H1 (cell line): ENCODE measurements at regions not wholly inside any gene's neighbourhood (a gene's known extent, or its start where the extent isn't known, plus 50 kb on each side); places are given as distances from the start of the nearest gene placed in this dataset.

Experiments
- CTCF ChIA-PET: fragments of 300-600 bp; sonication (Branson Sonifier 250); formaldehyde crosslinking; loops from one replicate; lab custom pipeline; 2021; ENCODE audit not compliant: partially characterized antibody; lab: Charles Lee
- POLR2A ChIA-PET: fragments of 300-600 bp; sonication (Branson Sonifier 250); formaldehyde crosslinking; loops from one replicate; lab custom pipeline; 2021; ENCODE audit warnings: inconsistent platforms; ENCODE audit not compliant: partially characterized antibody; lab: Charles Lee
- DNase-seq, 2 experiments: peaks; one replicate each; pipeline versions ENCODE4 v3.0.0 to v3.0.0-alpha.2; 2010 to 2022; ENCODE audit warnings: low spot score in 2 of 2, low read depth in 1 of 2, mixed read lengths in 1 of 2
- FAIRE-seq: peaks from 2 replicates; lab custom pipeline; 2011; peaks lifted over from hg19 to GRCh38; lab: Jason Lieb, UNC
- H2AFZ ChIP-seq: 2 replicates; pipeline ENCODE4 v1.8.1; 2012; ENCODE audit warnings: low read length, inconsistent platforms
- H2AK5ac ChIP-seq: 2 replicates; pipeline ENCODE4 v1.6.1; 2013; ENCODE audit warnings: low read depth, low read length
- H2BK120ac ChIP-seq: replicated peaks from 2 replicates; pipeline ENCODE3; 2013; ENCODE audit warnings: low read depth, low read length, inconsistent platforms
- H2BK12ac ChIP-seq: 2 replicates; pipeline ENCODE4 v1.6.1; 2013; ENCODE audit warnings: low read depth, low read length
- H2BK15ac ChIP-seq: 2 replicates; pipeline ENCODE4 v1.6.1; 2013; ENCODE audit warnings: low read length
- H2BK20ac ChIP-seq: 2 replicates; pipeline ENCODE4 v1.6.1; 2013; ENCODE audit warnings: low read length
- H2BK5ac ChIP-seq: 2 replicates; pipeline ENCODE4 v1.6.1; 2013; ENCODE audit warnings: low read depth, low read length
- H3K14ac ChIP-seq: 2 replicates; pipeline ENCODE4 v1.6.1; 2013; ENCODE audit warnings: inconsistent platforms; ENCODE audit not compliant: insufficient read length
- H3K18ac ChIP-seq: 2 replicates; pipeline ENCODE4 v1.6.1; 2013; ENCODE audit warnings: low read length; ENCODE audit errors: extremely low read depth
- H3K23ac ChIP-seq: 2 replicates; pipeline ENCODE4 v1.6.1; 2013; ENCODE audit warnings: inconsistent platforms; ENCODE audit not compliant: insufficient read length
- H3K23me2 ChIP-seq: 2 replicates; pipeline ENCODE4 v1.6.1; 2013; ENCODE audit warnings: low read depth, low read length
- H3K27ac ChIP-seq: 2 replicates; pipeline ENCODE4 v1.6.1; 2011; ENCODE audit warnings: low read depth, low read length, inconsistent platforms
- H3K27me3 ChIP-seq, 4 experiments: replicated peaks in 1 of 4; 1 replicate in 1 of 4; 2 replicates in 3 of 4; pipeline versions ENCODE4 v1.6.1 to v1.8.1; 2011 to 2013; ENCODE audit warnings: low read length in 3 of 4, mild to moderate bottlenecking in 3 of 4, inconsistent platforms in 2 of 4, mixed read lengths in 2 of 4, moderate library complexity in 1 of 4; ENCODE audit not compliant: control insufficient read depth in 3 of 4, insufficient read depth in 3 of 4; ENCODE audit errors: extremely low read depth in 1 of 4
- H3K36me3 ChIP-seq, 4 experiments: 2 replicates each; pipeline versions ENCODE4 v1.6.1 to v1.8.1; 2011 to 2013; ENCODE audit warnings: mild to moderate bottlenecking in 4 of 4, low read length in 3 of 4, moderate library complexity in 2 of 4, control low read depth in 1 of 4, inconsistent platforms in 1 of 4; ENCODE audit not compliant: insufficient read depth in 4 of 4, control insufficient read depth in 2 of 4
- H3K4ac ChIP-seq: replicated peaks from 2 replicates; pipeline ENCODE3; 2013; ENCODE audit warnings: low read length, low read depth, mixed read lengths, inconsistent platforms; ENCODE audit not compliant: insufficient read length
- H3K4me1 ChIP-seq, 4 experiments: replicated peaks in 1 of 4; 1 replicate in 1 of 4; 2 replicates in 3 of 4; pipeline versions ENCODE4 v1.6.1 to v1.8.1; 2011 to 2013; ENCODE audit warnings: low read length in 3 of 4, inconsistent platforms in 2 of 4, mixed read lengths in 1 of 4; ENCODE audit not compliant: insufficient read depth in 4 of 4, control insufficient read depth in 3 of 4
- H3K4me2 ChIP-seq, 2 experiments: 2 replicates each; pipeline versions ENCODE4 v1.6.1 to v1.8.1; 2011 to 2013; ENCODE audit warnings: low read depth in 2 of 2, low read length in 2 of 2, control low read depth in 1 of 2, inconsistent platforms in 1 of 2, mild to moderate bottlenecking in 1 of 2; ENCODE audit not compliant: insufficient read depth in 1 of 2
- H3K4me3 ChIP-seq, 4 experiments: fragments of 200-600, 300-600 bp in 1 of 4; sonication (generic), shearing (Covaris generic), sonication (Bioruptor Twin) in 1 of 4; 2 replicates each; pipeline versions ENCODE4 v1.5.1 to v1.8.1; 2011 to 2016; ENCODE audit warnings: low read length in 4 of 4, low read depth in 3 of 4, control low read depth in 2 of 4, inconsistent platforms in 2 of 4, mild to moderate bottlenecking in 2 of 4, mixed read lengths in 1 of 4, moderate library complexity in 1 of 4; ENCODE audit not compliant: insufficient read depth in 2 of 4; ENCODE audit errors: extremely low read depth in 1 of 4
- H3K56ac ChIP-seq: replicated peaks from 2 replicates; pipeline ENCODE3; 2013; ENCODE audit warnings: low read depth, mild to moderate bottlenecking, mixed read lengths, low read length, inconsistent platforms; ENCODE audit not compliant: insufficient read length
- H3K79me1 ChIP-seq: 2 replicates; pipeline ENCODE4 v1.6.1; 2013; ENCODE audit warnings: low read depth, low read length, control low read depth
- H3K79me2 ChIP-seq, 2 experiments: 2 replicates each; pipeline versions ENCODE4 v1.6.1 to v1.8.1; 2012 to 2013; ENCODE audit warnings: low read length in 2 of 2, mild to moderate bottlenecking in 2 of 2, inconsistent platforms in 1 of 2; ENCODE audit not compliant: insufficient read depth in 2 of 2, control insufficient read depth in 1 of 2
- H3K9ac ChIP-seq, 4 experiments: replicated peaks in 1 of 4; 1 replicate in 1 of 4; 2 replicates in 3 of 4; pipeline versions ENCODE4 v1.6.1 to v1.8.1; 2011 to 2013; ENCODE audit warnings: low read depth in 3 of 4, low read length in 3 of 4, control low read depth in 2 of 4, mild to moderate bottlenecking in 2 of 4, moderate library complexity in 2 of 4, inconsistent platforms in 1 of 4; ENCODE audit errors: extremely low read depth in 1 of 4
- H3K9me3 ChIP-seq, 2 experiments: 2 replicates each; pipeline versions ENCODE4 v1.6.1 to v1.8.1; 2012 to 2013; ENCODE audit warnings: mild to moderate bottlenecking in 2 of 2, moderate library complexity in 2 of 2, control low read depth in 1 of 2, inconsistent platforms in 1 of 2, low read depth in 1 of 2, low read length in 1 of 2, mixed read lengths in 1 of 2; ENCODE audit not compliant: insufficient read depth in 2 of 2
- H4K20me1 ChIP-seq, 2 experiments: replicated peaks in 1 of 2; 2 replicates each; pipeline versions ENCODE3 to v1.8.1; 2011 to 2013; ENCODE audit warnings: inconsistent platforms in 2 of 2, low read length in 2 of 2, mild to moderate bottlenecking in 1 of 2; ENCODE audit not compliant: insufficient read depth in 2 of 2, control insufficient read depth in 1 of 2
- H4K5ac ChIP-seq: 2 replicates; pipeline ENCODE4 v1.6.1; 2013; ENCODE audit warnings: low read length, low read depth, mixed read lengths, inconsistent platforms; ENCODE audit not compliant: insufficient read length
- H4K8ac ChIP-seq: 2 replicates; pipeline ENCODE4 v1.8.0; 2013; ENCODE audit warnings: mild to moderate bottlenecking, moderate library complexity, low read length, inconsistent platforms; ENCODE audit not compliant: insufficient read depth; ENCODE audit errors: extremely low read depth
- H4K91ac ChIP-seq: replicated peaks from 2 replicates; pipeline ENCODE3; 2013; ENCODE audit warnings: low read length, mixed read lengths, inconsistent platforms; ENCODE audit not compliant: insufficient read length
- BRCA1 ChIP-seq: IDR thresholded peaks from 2 replicates; pipeline ENCODE4 v1.6.1; 2012; ENCODE audit warnings: low read depth, low read length, improper control_type of control experiment
- CBX8 ChIP-seq: fragments of 300-800, 300-1000 bp; sonication (generic); IDR thresholded peaks from 2 replicates; pipeline ENCODE4 v1.7.1; 2016; ENCODE audit warnings: low read depth, low read length, borderline replicate concordance
- CTBP2 ChIP-seq: IDR thresholded peaks from 2 replicates; pipeline ENCODE4 v1.7.0; 2011; ENCODE audit warnings: borderline replicate concordance, mild to moderate bottlenecking, moderate library complexity, mixed read lengths, low read length; ENCODE audit not compliant: insufficient read depth, insufficient read length
- FOSL1 ChIP-seq: IDR thresholded peaks from 2 replicates; pipeline ENCODE4 v1.6.1; 2011; ENCODE audit warnings: mild to moderate bottlenecking, low read depth, low read length, moderate library complexity; ENCODE audit not compliant: insufficient read depth
- HDAC6 ChIP-seq: IDR thresholded peaks from one replicate; pipeline ENCODE4 v1.7.1; 2012; ENCODE audit warnings: low read depth, mild to moderate bottlenecking, inconsistent platforms, low read length, moderate library complexity
- JUN ChIP-seq: IDR thresholded peaks from 2 replicates; pipeline ENCODE4 v1.6.1; 2011; ENCODE audit warnings: low read depth, mild to moderate bottlenecking, improper control_type of control experiment, low read length
- JUND ChIP-seq: IDR thresholded peaks from 2 replicates; pipeline ENCODE4 v1.6.1; 2011; ENCODE audit warnings: mild to moderate bottlenecking, improper control_type of control experiment, low read length
- KDM1A ChIP-seq: fragments of 200-600, 300-600 bp; sonication (generic); IDR thresholded peaks from 2 replicates; pipeline ENCODE4 v1.7.1; 2016; ENCODE audit warnings: mild to moderate bottlenecking, low read length, borderline replicate concordance
- POLR2A ChIP-seq, 2 experiments: IDR thresholded peaks; 1 replicate in 1 of 2; 2 replicates in 1 of 2; pipeline ENCODE4 v1.6.1; 2011; ENCODE audit warnings: low read depth in 2 of 2, low read length in 2 of 2, mild to moderate bottlenecking in 2 of 2; ENCODE audit errors: control extremely low read depth in 1 of 2
- POLR2AphosphoS5 ChIP-seq: IDR thresholded peaks from 2 replicates; pipeline ENCODE4 v1.6.1; 2011; ENCODE audit warnings: low read depth, low read length
- RNF2 ChIP-seq: fragments of 200-900, 300-1000 bp; sonication (generic); IDR thresholded peaks from 2 replicates; pipeline ENCODE4 v1.7.1; 2016; ENCODE audit warnings: borderline replicate concordance, low read depth, mild to moderate bottlenecking, antibody characterized with exemption, low read length; ENCODE audit not compliant: poor library complexity, severe bottlenecking; ENCODE audit errors: missing control alignments
- RXRA ChIP-seq: IDR thresholded peaks from 2 replicates; pipeline ENCODE4 v1.6.1; 2011; ENCODE audit warnings: low read depth, mild to moderate bottlenecking, low read length, moderate library complexity; ENCODE audit not compliant: insufficient read depth
- SRF ChIP-seq: IDR thresholded peaks from 2 replicates; pipeline ENCODE4 v1.6.1; 2011; ENCODE audit warnings: mild to moderate bottlenecking, low read depth, low read length, moderate library complexity
- TAF1 ChIP-seq: IDR thresholded peaks from 2 replicates; pipeline ENCODE4 v1.6.1; 2011; ENCODE audit warnings: mild to moderate bottlenecking, low read depth, low read length
- WGBS, 2 experiments: shearing (Covaris generic) in 1 of 2; methylation state at CpG; one replicate each; pipeline versions ENCODE4 v1.1.6 to v1.1.7; 2013 to 2015; ENCODE audit warnings: low lambda C conversion rate in 2 of 2, mixed read lengths in 2 of 2, inconsistent platforms in 1 of 2, low coverage in 1 of 2, missing lambda C conversion rate in 1 of 2; ENCODE audit not compliant: insufficient replicate concordance in 2 of 2, insufficient coverage in 1 of 2, insufficient read length in 1 of 2; ENCODE audit errors: extremely low coverage in 1 of 2, missing lambda C conversion rate in 1 of 2; 5-methylcytosine and 5-hydroxymethylcytosine counted together
- TF ChIP-seq, protein P1 (sequence below): IDR thresholded peaks from 2 replicates; pipeline ENCODE4 v1.6.1; 2012; ENCODE audit warnings: inconsistent platforms

DNA sequence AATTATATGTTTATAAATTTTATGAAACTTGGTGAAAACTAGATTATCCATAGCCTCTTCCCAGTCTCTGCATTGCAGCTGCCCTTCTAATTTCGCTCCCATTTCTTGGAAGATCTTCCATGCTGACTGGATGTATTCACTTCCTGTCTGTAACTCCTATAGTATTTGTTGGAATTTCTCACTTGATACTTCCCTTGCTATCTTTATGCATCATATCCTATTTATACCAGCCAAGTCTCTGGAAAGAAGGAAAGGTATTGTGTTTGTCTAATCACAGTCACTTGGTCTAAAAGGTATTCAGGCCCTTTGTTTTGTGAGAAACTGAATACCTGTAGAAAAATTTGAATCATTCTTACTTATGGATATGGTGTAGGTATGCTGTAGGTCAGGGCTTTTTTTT, 870.9 kb upstream of the FRG1 start:
- no peaks in the 10 kb centered on the region for H3K36me3 ChIP-seq
- no peak overlapping the region for H2BK5ac ChIP-seq
- H2BK20ac ChIP-seq: no peak overlapping the region
- H3K27ac ChIP-seq: no peak overlapping the region
- no peaks in the 10 kb centered on the region for H3K23me2 ChIP-seq
- H3K23ac ChIP-seq: no peak overlapping the region
- H3K9me3 ChIP-seq: no peaks in the 10 kb centered on the region
- no peak overlapping the region for H4K91ac ChIP-seq
- no peak overlapping the region for H2AFZ ChIP-seq
- no peaks in the 10 kb centered on the region for H3K79me1 ChIP-seq
- ChIA-PET CTCF (interaction anchor here (0.8 to 2.0 kb wide), 4 partner anchors 13 to 133 kb away, joined by 3 to 5 read pairs (median 4); no protein-coding TSS in a partner anchor), POLR2A (no interaction called here)
- H3K9ac ChIP-seq: no peak overlapping the region
- H2BK12ac ChIP-seq: no peak overlapping the region
- no peak overlapping the region for H3K4me3 ChIP-seq
- no peaks in the 10 kb centered on the region for H3K27me3 ChIP-seq
- H2BK120ac ChIP-seq: no peak overlapping the region
- no peak for TF ChIP-seq BRCA1
- no peak for TF ChIP-seq JUND
- TF ChIP-seq, protein P1, sequence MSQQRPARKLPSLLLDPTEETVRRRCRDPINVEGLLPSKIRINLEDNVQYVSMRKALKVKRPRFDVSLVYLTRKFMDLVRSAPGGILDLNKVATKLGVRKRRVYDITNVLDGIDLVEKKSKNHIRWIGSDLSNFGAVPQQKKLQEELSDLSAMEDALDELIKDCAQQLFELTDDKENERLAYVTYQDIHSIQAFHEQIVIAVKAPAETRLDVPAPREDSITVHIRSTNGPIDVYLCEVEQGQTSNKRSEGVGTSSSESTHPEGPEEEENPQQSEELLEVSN: no peak
- TF ChIP-seq POLR2A (IDR thresholded peaks at IDR 0.05; ENCODE audit: control extremely low read depth in 1 of 2, low read depth in 2 of 2, low read length in 2 of 2): no peak
- TF ChIP-seq TAF1: no peak
- no peak for TF ChIP-seq FOSL1
- no peak for TF ChIP-seq RXRA
- no peak for TF ChIP-seq SRF
- no peak for TF ChIP-seq POLR2AphosphoS5
- TF ChIP-seq CTBP2: no peak
- TF ChIP-seq JUN: no peak
- TF ChIP-seq KDM1A: no peak
- no peak for TF ChIP-seq RNF2
- TF ChIP-seq HDAC6: no peak
- no peak for TF ChIP-seq CBX8
- no peaks in the 10 kb centered on the region for H3K79me2 ChIP-seq
- WGBS, 2 experiments: 94% methylated on average over 1 of the region's 1 CpG; no CpG with 5 or more reads in 1 of the 2 experiments
- H3K4me1 ChIP-seq: no peaks in the 10 kb centered on the region
- DNase-seq (no peak), FAIRE-seq (no peak)
- no peak overlapping the region for H4K8ac ChIP-seq
- no peak overlapping the region for H3K14ac ChIP-seq
- H4K5ac ChIP-seq: no peak overlapping the region
- H3K18ac ChIP-seq: no peak overlapping the region
- no peak overlapping the region for H3K4ac ChIP-seq
- no peak overlapping the region for H2AK5ac ChIP-seq
- no peaks in the 10 kb centered on the region for H4K20me1 ChIP-seq
- H3K56ac ChIP-seq: no peak overlapping the region
- H3K4me2 ChIP-seq: no peak overlapping the region
- H2BK15ac ChIP-seq: no peak overlapping the region
